GM19043 (cell line): ENCODE measurements at regions not wholly inside any gene's neighbourhood (a gene's known extent, or its start where the extent isn't known, plus 50 kb on each side); places are given as distances from the start of the nearest gene placed in this dataset.

Experiments
- ATAC-seq: cut with Tn5 transposase; IDR thresholded peaks from one replicate; pipeline ENCODE4 v1.9.1; 2021; ENCODE audit warnings: low read depth; ENCODE audit not compliant: unreplicated experiment

- no peak for ATAC-seq
Observed at GRCh38 chr2:18503376-18504228, 56.9 kb downstream of the RDH14 start.

GRCh38 chr2:18502142-18502541 lies 58.3 kb downstream of the RDH14 start:
- no peak for ATAC-seq

DNA sequence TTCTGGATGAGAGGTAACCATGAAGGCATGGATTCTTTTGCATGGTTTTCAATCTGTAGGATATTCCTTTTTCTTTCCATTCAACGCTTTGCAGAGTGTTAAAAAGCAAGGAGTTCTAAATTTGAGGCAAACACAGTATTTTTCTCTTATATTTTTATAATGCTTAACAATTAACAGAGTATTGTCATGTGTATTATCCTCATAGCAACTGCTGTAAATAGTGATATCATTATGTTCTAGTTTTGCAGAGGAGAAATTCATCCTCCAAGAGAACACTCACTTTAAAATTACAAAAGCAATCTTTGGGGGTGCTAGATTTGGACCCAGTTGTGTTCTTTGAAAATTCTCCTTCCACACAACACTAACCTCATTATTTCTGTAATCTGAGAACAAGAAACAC lies 58.7 kb downstream of the RDH14 start:
- ATAC-seq = no peak

GRCh38 chr2:18501156-18501555 lies 59.3 kb downstream of the RDH14 start:
- ATAC-seq = no peak

DNA sequence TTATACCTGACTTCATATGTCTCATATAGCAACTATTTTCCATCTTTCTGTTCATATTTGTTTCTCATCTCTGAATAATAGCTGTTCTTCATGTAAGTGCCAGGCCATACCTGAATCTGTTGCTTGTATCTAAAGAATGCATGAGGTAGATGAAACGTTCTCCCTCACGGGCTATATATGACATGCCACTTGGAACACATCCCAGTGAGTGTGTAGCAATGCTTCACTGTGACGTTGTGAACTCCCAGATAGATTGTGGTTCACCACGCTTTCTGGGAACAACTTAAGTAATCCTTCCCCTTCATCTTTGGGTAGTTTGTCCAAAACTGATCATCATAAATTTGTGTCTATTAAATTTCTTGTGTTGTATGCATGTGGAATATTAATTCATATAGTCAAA lies 60.1 kb downstream of the RDH14 start:
- ATAC-seq = no peak

DNA sequence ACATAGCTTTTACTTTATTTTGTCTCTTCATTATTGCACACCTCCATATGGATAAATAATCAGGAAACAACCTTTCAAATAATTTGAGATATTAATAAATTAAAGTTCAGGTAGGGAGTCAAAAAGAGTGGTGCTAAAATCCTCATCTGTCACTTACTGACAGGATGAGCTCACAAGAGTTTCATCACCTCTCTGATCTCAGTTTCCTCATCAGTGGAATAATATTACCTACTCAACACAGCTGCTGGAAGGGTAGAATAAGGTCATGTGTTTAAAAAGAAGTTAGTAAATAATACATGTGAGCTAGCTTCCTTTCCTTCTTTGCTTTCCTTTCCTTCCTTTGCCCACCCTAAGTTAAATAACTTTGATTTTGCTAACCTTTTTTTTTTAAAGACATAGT lies 61.9 kb downstream of the RDH14 start:
- no peak for ATAC-seq

- ATAC-seq = no peak
Observed at GRCh38 chr2:18496516-18496915, 63.9 kb downstream of the RDH14 start.

DNA sequence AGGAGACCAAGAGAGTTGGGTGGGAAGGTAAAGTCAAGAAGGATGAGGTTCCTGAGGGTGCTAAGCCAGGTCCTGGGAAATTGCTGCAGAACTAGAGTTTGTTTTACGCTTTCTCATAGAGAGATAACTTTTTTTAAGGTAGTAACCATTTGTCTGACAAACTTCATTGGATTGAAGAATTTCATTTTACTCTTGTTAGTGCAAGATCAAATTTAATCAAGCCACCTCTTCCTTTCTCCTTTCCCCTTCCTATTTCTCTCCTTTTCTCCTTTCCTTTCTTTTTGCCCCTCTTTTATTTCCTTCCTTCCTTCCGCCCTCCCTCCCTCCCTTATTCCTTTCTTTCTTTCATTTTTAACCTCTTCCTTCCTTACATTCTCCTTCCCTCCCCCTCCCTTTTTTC lies 65.4 kb downstream of the RDH14 start:
- no peak for ATAC-seq

DNA sequence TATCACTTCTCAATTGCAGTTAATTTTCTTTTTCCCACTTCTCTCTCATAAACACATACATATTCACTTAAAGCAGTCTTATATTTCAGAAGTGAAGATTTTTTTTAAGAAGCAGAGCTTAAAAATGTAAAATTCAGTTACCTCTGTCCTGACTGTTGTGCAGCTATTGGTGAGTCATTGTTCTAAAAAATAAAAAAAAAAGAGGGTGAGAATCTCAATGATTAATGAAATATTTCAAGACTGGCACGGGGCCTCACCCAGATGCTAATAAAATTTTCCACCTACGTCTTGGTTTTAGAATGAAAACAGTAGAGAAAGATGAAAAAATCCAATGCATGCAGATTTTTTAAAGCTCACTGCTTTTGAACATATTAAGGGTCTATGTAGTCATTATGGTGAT lies 67.7 kb downstream of the RDH14 start:
- no peak for ATAC-seq

DNA sequence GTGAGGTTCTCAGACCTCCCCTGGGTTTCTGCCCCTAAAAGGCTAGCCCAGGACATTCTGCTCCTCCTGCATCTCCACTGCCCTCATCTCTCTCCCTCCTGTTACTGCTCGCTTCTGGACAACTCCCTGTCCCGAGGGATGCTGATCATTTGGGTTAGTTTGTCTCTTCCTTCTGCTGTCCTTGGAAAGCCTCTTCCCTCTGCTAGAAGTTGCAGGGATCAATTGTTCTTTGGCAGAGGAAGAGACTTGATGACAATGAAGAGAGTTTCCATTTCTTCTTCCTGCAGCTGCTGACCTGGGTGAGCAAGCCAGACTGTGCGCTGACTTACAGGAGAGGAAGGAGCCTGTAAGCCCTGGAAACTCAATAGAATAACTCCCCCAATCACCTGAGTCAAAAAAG lies 68.9 kb downstream of the RDH14 start:
- no peak for ATAC-seq

DNA sequence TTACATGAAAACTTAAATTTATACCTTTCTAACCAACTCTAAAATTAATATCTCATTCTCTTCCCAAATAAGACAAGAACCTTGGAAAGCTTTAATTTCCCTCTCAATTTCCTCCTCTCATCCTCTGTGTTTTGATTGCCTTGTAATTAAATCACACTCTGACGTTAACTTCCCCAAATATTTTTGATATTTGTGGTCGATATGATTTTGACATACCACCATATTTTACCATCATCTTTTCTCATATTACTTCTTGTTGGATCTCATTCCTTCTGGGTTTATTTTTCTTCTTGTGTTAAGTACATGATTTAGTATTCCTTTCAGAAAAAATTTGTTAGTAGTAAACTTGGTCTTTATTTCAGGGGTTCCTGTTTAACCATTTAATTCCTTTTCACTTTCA lies 69.6 kb downstream of the RDH14 start:
- no peak for ATAC-seq

DNA sequence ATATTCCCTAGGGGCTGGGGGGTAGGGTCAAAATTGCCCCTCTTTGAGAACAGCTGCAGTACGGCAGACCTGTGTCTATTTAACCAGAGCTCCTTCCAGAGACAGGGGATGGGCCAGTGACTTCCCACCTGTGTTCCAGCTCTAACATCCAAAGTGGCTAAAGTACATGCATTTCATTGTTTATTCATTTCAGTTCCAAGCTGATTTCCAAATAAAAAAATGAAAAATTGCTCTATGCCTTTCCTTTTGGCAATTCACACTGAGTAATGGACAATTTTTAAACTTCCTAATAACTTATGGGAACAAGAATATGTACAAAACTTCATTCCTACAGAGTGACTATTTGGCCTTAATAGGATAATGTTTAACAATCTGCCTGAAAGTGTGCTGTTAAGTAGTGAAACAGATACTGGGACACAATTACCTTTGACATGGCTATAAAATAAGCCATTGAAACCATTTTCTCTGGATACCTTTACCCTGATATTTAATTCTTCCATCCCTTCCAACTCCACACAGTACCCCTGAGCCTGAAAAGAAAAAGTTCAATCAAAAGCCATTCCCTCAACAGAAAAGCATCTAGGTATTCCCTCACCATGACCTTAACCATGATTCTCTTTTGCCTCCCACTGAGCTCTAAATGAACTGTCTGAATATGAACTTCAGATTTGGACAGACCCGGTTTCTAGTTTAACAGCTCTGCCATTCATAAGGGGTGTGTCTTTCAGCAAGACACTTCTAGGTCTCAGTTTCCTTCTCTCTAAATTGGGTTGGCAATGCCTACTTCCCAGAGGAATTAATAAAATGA lies 73.1 kb downstream of the RDH14 start:
- no peak for ATAC-seq

DNA sequence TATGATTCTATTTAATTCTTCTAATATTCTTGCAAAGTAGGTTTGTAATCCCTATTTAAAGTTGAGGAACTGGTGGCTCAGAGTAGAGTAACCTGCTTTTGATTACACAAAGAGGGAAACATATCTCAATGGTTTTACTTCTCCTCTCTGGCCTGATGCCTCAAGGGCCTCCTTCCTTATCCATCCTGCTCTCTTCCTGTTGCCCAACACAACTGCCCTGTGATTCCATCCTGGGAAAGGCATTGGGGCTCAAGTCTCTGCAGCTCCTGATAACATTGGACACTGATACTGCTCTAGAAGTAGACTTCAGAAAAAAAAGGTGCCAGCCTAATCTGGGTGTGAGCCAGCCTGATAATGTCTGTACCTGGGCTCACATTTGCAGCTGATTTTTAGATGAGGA lies 75.8 kb downstream of the RDH14 start:
- no peak for ATAC-seq

- no peak for ATAC-seq
Observed at GRCh38 chr2:18483896-18484295, 76.6 kb downstream of the RDH14 start.

- ATAC-seq = no peak
Observed at GRCh38 chr2:18482666-18483065, 77.8 kb downstream of the RDH14 start.

- ATAC-seq = no peak
Observed at GRCh38 chr2:18479947-18480369, 80.5 kb downstream of the RDH14 start.

GRCh38 chr2:18477293-18477692 lies 83.2 kb downstream of the RDH14 start:
- ATAC-seq = no peak

DNA sequence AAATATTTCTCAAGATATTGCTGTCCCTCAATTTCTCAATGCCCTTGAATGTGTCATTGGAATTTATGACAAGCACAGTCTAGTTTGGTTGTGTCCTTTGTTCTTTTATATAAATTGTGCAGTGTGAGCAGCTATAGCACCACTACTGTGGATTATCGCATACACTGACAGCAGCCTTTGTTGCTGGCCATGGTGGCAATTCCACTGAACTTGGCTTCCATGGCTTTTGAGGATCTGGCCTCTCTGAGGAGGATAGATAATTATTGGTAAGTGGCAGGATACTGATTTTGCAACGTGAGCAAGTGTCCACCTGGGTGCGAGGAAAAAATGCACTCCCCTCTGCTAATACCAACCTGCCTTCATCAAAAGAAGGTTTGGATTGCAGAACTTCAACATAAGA lies 84.0 kb downstream of the RDH14 start:
- ATAC-seq = no peak

GRCh38 chr2:18475884-18476283 lies 84.6 kb downstream of the RDH14 start:
- no peak for ATAC-seq

DNA sequence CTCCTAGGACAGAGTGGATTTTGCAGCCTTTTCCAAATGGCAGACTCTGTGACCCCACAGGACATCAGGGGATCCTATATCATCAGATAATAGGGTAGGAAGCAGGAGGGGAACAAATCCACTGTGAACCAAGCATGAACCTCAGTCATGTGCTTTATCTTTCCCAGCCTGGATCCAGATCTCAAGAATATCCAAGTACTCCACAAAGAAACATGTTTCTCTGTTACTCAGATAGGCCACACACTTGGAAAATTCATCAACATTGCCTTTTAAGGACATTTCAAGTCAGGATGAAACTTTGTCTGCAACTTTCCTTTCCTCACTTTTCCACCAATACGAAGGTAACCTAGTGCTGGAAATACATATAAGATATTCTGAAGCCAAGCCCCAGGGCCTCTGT lies 85.8 kb downstream of the RDH14 start:
- no peak for ATAC-seq

- no peak for ATAC-seq
Observed at GRCh38 chr2:18473241-18474181, 86.9 kb downstream of the RDH14 start.
